ENCODE measurements at regions not wholly inside any gene's neighbourhood (a gene's known extent, or its start where the extent isn't known, plus 50 kb on each side); places are given as distances from the start of the nearest gene placed in this dataset.

- no peak for TF ChIP-seq POLR2AphosphoS5 (IDR thresholded peaks at IDR 0.05)
- TF ChIP-seq CTCF (IDR thresholded peaks at IDR 0.05): no peak
Observed at GRCh38 chr22:22032099-22032905, 49.7 kb upstream of the TOP3B start.
